ENCODE measurements at regions not wholly inside any gene's neighbourhood (a gene's known extent, or its start where the extent isn't known, plus 50 kb on each side); places are given as distances from the start of the nearest gene placed in this dataset.

DNA sequence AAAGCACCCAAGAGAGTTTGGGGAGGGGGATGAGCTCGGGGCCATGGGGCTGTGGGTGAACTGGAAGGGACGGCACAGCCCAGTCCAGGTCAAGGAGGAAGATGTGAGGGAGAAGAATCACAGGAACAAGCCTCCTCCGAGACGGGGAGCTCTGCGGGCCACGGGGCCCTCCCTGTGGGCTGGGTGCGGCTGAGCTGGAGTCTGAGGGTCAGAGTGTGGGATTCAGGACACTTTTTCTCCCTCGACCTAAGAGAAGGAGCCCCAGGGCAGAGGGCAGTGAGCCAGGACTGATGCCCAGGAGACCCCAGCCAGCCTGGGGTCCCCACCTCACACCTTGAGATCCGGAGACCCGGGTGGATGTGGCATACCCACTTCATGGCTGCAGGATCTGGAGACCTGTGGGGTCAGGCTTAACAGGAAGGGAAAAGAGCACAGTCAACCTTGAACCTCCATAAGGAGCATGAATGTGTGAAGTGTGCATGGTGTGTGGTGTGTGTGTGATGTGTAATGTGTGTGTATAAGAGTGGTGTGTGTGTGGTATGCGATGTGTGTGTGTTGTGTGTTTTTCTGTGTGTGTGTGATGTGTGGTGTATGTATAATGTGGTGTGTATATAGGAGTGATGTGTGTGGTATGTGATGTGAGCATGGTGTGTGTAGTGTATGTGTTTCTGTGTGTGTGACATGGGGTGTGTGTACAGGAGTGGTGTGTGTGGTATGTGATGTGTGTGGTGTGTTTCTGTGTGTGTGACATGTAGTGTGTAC lies 504.6 kb downstream of the BRD1 start:
- no peaks in the 10 kb centered on the region for H3K36me3 ChIP-seq (ENCODE audit: insufficient read depth, low read length)
- TF ChIP-seq EZH2 (IDR thresholded peaks at IDR 0.05): no peak
- no peak overlapping the region for H3K27ac ChIP-seq
- H3K9ac ChIP-seq (ENCODE audit: insufficient read length): no peak overlapping the region
- no peak for DNase-seq (ENCODE audit: low read depth, low spot score)
- H3K4me3 ChIP-seq: no peak overlapping the region
- H3K9me3 ChIP-seq (ENCODE audit: low read depth, low read length): no peaks in the 10 kb centered on the region

DNA sequence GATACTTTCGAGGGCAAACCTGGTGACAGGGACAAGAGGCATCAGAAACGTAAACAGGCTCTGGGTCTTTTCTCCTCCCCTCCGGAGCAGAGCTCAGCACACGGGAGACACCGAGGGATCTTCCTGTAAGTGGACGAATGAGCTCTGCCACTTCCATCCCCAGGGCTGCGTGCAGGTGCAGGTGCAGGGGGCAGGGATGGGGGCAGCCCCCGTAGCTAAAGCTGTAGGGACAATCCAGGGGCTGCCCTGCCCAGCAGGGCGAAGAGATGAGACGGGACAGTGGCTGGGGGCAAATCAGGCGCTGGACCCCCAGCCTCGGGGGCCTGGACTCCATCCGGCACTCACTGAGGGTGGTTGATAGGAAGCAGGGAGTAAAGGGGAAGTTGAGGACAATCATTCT lies 505.4 kb downstream of the BRD1 start:
- Histone ChIP-seq H3K27ac (no peak overlapping the region), H3K9ac (ENCODE audit: insufficient read length) (no peak overlapping the region), H3K4me3 (no peak overlapping the region), H3K36me3 (ENCODE audit: insufficient read depth, low read length) (no peaks in the 10 kb centered on the region), H3K9me3 (ENCODE audit: low read depth, low read length) (no peaks in the 10 kb centered on the region)
- TF ChIP-seq POLR2AphosphoS5 (IDR thresholded peaks at IDR 0.05; ENCODE audit: borderline replicate concordance, low read depth, low read length): no peak
- TF ChIP-seq FOXP2 (optimal IDR thresholded peaks at IDR 0.05; ENCODE audit: control extremely low read depth, extremely low read length, insufficient read depth): no peak
- TF ChIP-seq EZH2 (IDR thresholded peaks at IDR 0.05): no peak
- DNase-seq (ENCODE audit: low read depth, low spot score): no peak

DNA sequence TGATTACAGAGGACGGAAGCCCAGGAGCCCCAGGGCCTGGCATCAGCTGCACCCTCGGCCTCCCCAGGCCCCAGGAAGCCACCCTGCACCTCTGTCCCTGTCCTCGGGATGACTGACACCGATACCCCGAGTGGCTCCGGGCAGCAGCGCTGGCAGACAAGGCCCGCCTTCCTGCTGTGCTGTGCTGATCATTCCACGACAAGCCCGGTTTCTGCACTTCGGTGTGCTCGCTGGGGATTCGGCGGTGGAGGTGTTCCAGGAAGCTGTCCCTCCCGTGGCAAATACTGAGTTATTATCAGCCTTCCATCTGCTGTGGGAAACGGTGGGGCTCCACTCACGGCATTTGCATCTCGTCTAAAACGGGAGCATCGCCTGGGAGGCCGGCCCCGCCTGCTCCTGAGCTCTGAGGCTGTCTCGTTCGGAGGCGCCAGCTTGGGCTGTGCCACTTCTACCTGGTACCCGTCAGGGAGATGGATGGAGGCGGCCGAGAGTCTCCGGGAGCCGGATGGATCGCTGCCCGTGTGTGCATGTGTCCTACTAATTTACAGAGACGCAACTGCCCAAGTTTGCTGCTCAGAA lies 506.1 kb downstream of the BRD1 start:
- no peak overlapping the region for H3K27ac ChIP-seq
- no peak overlapping the region for H3K4me3 ChIP-seq
- no peaks in the 10 kb centered on the region for H3K9me3 ChIP-seq (ENCODE audit: low read depth, low read length)
- H3K36me3 ChIP-seq (ENCODE audit: insufficient read depth, low read length): no peaks in the 10 kb centered on the region
- TF ChIP-seq FOXP2 (optimal IDR thresholded peaks at IDR 0.05; ENCODE audit: control extremely low read depth, extremely low read length, insufficient read depth) (no peak), POLR2AphosphoS5 (IDR thresholded peaks at IDR 0.05; ENCODE audit: borderline replicate concordance, low read depth, low read length) (no peak), EZH2 (IDR thresholded peaks at IDR 0.05) (no peak)
- DNase-seq (ENCODE audit: low read depth, low spot score): no peak
- H3K9ac ChIP-seq (ENCODE audit: insufficient read length): no peak overlapping the region

DNA sequence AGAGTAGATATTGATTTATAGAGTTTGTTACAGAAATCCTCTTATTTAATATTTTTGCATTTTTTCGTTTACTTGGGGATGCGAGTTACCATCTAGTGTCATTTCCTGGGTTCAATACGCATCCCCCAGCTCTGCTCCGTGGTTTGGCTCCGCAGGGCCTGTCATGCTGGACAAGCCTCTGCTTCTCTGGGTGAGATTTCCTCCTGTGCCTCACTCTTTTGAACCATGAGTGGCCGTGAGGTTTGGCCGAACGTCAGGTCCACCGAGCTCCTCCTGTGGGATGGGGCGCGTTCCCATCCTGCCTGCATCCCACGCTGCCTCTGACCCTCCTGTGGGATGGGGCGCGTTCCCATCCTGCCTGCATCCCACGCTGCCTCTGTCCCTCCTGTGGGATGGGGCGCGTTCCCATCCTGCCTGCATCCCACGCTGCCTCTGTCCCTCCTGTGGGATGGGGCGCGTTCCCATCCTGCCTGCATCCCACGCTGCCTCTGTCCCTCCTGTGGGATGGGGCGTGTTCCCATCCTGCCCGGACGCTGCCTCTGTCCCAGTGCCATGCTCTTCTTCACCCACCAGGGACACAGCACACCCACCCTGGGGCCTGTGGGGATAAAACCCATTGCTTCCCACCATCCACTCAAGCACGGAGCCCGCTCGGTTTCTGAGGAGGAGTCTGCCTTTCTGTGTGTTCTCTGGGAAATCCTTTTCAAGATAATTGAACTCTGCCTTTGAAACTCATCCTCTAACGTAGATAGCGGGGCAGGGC lies 506.8 kb downstream of the BRD1 start:
- H3K27ac ChIP-seq: no peak overlapping the region
- H3K9me3 ChIP-seq (ENCODE audit: low read depth, low read length): no peaks in the 10 kb centered on the region
- H3K4me3 ChIP-seq: no peak overlapping the region
- no peak for TF ChIP-seq POLR2AphosphoS5 (IDR thresholded peaks at IDR 0.05; ENCODE audit: borderline replicate concordance, low read depth, low read length)
- no peak for TF ChIP-seq FOXP2 (optimal IDR thresholded peaks at IDR 0.05; ENCODE audit: control extremely low read depth, extremely low read length, insufficient read depth)
- no peak for TF ChIP-seq EZH2 (IDR thresholded peaks at IDR 0.05)
- no peak for DNase-seq (ENCODE audit: low read depth, low spot score)
- H3K36me3 ChIP-seq (ENCODE audit: insufficient read depth, low read length): no peaks in the 10 kb centered on the region
- no peak overlapping the region for H3K9ac ChIP-seq (ENCODE audit: insufficient read length)

DNA sequence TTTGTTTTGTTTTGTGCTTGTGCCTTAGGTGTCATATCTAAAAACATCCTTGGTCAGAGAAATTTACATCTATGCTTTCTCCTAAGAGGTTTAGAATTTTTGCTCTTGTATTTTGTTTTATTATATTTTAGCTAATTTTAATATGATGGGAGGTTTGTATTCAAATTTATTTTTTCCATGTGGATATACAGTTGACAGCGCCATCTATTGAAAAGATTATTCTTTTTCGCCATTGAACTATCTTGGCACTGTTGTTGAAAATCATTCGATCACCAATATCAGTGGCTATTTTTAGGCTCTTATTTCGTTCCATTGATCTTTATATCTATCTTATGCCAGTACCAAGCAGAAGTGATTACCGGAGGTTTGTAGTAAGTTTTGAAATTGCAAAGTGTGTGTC lies 510.3 kb downstream of the BRD1 start:
- no peak overlapping the region for H3K4me3 ChIP-seq
- DNase-seq (ENCODE audit: low read depth, low spot score): no peak
- H3K36me3 ChIP-seq (ENCODE audit: insufficient read depth, low read length): no peaks in the 10 kb centered on the region
- no peaks in the 10 kb centered on the region for H3K9me3 ChIP-seq (ENCODE audit: low read depth, low read length)
- no peak for TF ChIP-seq FOXP2 (optimal IDR thresholded peaks at IDR 0.05; ENCODE audit: control extremely low read depth, extremely low read length, insufficient read depth)
- TF ChIP-seq POLR2AphosphoS5 (IDR thresholded peaks at IDR 0.05; ENCODE audit: borderline replicate concordance, low read depth, low read length): no peak
- no peak overlapping the region for H3K27ac ChIP-seq
- H3K9ac ChIP-seq (ENCODE audit: insufficient read length): no peak overlapping the region

DNA sequence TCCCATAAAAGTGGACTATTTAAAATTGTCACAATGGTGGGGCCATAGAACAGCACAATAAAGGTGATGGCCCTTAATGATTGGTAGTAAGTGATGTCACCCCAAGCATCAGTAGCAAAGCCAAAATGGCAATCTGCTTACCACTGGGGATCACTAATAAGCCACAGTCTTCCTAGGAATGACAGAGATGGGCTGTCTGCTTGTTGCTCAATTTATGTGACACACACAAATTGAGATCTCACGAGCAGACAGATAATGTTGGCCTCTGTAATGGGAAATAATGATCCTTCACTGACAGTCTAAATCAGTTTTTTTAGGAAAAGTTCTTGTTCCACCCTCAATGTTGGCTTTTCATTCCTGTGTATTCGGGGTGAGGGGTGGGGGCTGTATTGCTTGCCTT lies 515.1 kb downstream of the BRD1 start:
- Histone ChIP-seq H3K4me3 (no peak overlapping the region), H3K9me3 (ENCODE audit: low read depth, low read length) (no peaks in the 10 kb centered on the region), H3K36me3 (ENCODE audit: insufficient read depth, low read length) (no peaks in the 10 kb centered on the region), H3K27ac (no peak overlapping the region), H3K9ac (ENCODE audit: insufficient read length) (no peak overlapping the region)
- no peak for TF ChIP-seq FOXP2 (optimal IDR thresholded peaks at IDR 0.05; ENCODE audit: control extremely low read depth, extremely low read length, insufficient read depth)
- no peak for TF ChIP-seq POLR2AphosphoS5 (IDR thresholded peaks at IDR 0.05; ENCODE audit: borderline replicate concordance, low read depth, low read length)
- TF ChIP-seq EZH2 (IDR thresholded peaks at IDR 0.05): no peak
- DNase-seq (ENCODE audit: low read depth, low spot score): no peak

DNA sequence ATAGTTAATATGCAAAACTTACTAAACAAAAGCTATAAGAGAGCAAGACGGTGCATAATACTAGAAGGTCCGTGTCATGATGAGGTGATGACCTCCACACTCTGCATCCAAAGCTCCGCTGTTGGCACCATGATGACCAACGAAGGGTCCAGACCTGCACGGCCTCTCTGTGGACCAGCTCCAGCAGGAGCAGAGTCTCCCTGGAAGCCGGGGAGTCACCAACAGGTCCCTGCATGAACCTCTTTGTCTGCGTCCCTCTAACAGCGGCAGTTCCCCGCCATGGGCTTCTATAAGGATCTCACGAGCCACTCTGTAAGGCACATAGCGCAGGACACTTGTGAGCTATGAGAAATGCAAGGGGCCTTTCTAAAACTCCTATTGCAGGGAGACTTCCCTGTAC lies 517.3 kb downstream of the BRD1 start:
- H3K36me3 ChIP-seq (ENCODE audit: insufficient read depth, low read length): no peaks in the 10 kb centered on the region
- no peak overlapping the region for H3K9ac ChIP-seq (ENCODE audit: insufficient read length)
- no peaks in the 10 kb centered on the region for H3K9me3 ChIP-seq (ENCODE audit: low read depth, low read length)
- H3K27ac ChIP-seq: no peak overlapping the region
- TF ChIP-seq FOXP2 (optimal IDR thresholded peaks at IDR 0.05; ENCODE audit: control extremely low read depth, extremely low read length, insufficient read depth) (no peak), POLR2AphosphoS5 (IDR thresholded peaks at IDR 0.05; ENCODE audit: borderline replicate concordance, low read depth, low read length) (no peak), EZH2 (IDR thresholded peaks at IDR 0.05) (no peak)
- no peak overlapping the region for H3K4me3 ChIP-seq
- DNase-seq (ENCODE audit: low read depth, low spot score): no peak

DNA sequence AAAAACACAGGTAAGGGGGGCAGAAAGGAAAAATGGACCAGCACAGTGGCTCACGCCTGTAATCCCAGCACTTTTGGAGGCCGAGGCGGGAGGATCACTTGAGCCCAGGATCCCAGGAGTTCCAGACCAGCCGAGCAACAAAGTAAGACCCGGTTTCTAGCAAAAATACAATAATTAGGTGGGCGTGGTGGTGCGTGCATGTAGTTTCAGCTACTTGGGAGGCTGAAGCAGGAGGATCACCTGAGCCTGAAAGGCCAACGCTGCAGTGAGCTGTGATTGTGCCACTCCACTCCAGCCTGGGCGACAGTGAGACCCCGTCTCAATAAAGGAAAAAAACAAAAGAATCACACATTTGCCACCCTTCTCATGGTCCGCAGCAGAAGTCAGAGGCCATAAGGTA lies 519.4 kb downstream of the BRD1 start:
- TF ChIP-seq POLR2AphosphoS5 (IDR thresholded peaks at IDR 0.05; ENCODE audit: borderline replicate concordance, low read depth, low read length) (no peak), FOXP2 (optimal IDR thresholded peaks at IDR 0.05; ENCODE audit: control extremely low read depth, extremely low read length, insufficient read depth) (no peak), EZH2 (IDR thresholded peaks at IDR 0.05) (no peak)
- no peaks in the 10 kb centered on the region for H3K36me3 ChIP-seq (ENCODE audit: insufficient read depth, low read length)
- H3K9me3 ChIP-seq (ENCODE audit: low read depth, low read length): no peaks in the 10 kb centered on the region
- no peak overlapping the region for H3K27ac ChIP-seq
- no peak overlapping the region for H3K9ac ChIP-seq (ENCODE audit: insufficient read length)
- DNase-seq (ENCODE audit: low read depth, low spot score): no peak
- no peak overlapping the region for H3K4me3 ChIP-seq
